ENCODE measurements at regions not wholly inside any gene's neighbourhood (a gene's known extent, or its start where the extent isn't known, plus 50 kb on each side); places are given as distances from the start of the nearest gene placed in this dataset.

GRCh38 chr18:7288544-7288943, 57.7 kb downstream of the LRRC30 start:
- DNase-seq (ENCODE audit: extremely low spot score), result no peak
- H3K36me3 ChIP-seq (ENCODE audit: insufficient read depth), result no peaks in the 10 kb centered on the region
- no peak overlapping the region for H3K27ac ChIP-seq (ENCODE audit: low read depth)
- no peaks in the 10 kb centered on the region for H3K4me1 ChIP-seq (ENCODE audit: insufficient read depth)
- WGBS, result 84% methylated on average over 6 of the region's 6 CpGs
- H3K4me3 ChIP-seq (ENCODE audit: low read depth, low read length), result no peak overlapping the region

GRCh38 chr18:7290077-7290476, 59.2 kb downstream of the LRRC30 start:
- 71% methylated on average over 3 of the region's 3 CpGs for WGBS
- no peaks in the 10 kb centered on the region for H3K36me3 ChIP-seq (ENCODE audit: insufficient read depth)
- no peaks in the 10 kb centered on the region for H3K4me1 ChIP-seq (ENCODE audit: insufficient read depth)
- DNase-seq (ENCODE audit: extremely low spot score), result no peak
- H3K4me3 ChIP-seq (ENCODE audit: low read depth, low read length), result no peak overlapping the region
- H3K27ac ChIP-seq (ENCODE audit: low read depth), result no peak overlapping the region

- WGBS, result 67% methylated on average over 3 of the region's 3 CpGs
- Histone ChIP-seq H3K4me3 (ENCODE audit: low read depth, low read length) (no peak overlapping the region), H3K36me3 (ENCODE audit: insufficient read depth) (no peaks in the 10 kb centered on the region), H3K27ac (ENCODE audit: low read depth) (no peak overlapping the region), H3K4me1 (ENCODE audit: insufficient read depth) (no peaks in the 10 kb centered on the region)
- no peak for DNase-seq (ENCODE audit: extremely low spot score)
Observed at GRCh38 chr18:7291046-7291445, 60.2 kb downstream of the LRRC30 start.

GRCh38 chr18:7298149-7298548, 67.3 kb downstream of the LRRC30 start:
- Histone ChIP-seq H3K27ac (ENCODE audit: low read depth) (no peak overlapping the region), H3K4me1 (ENCODE audit: insufficient read depth) (no peaks in the 10 kb centered on the region), H3K36me3 (ENCODE audit: insufficient read depth) (no peaks in the 10 kb centered on the region), H3K4me3 (ENCODE audit: low read depth, low read length) (no peak overlapping the region)
- no peak for DNase-seq (ENCODE audit: extremely low spot score)

DNA sequence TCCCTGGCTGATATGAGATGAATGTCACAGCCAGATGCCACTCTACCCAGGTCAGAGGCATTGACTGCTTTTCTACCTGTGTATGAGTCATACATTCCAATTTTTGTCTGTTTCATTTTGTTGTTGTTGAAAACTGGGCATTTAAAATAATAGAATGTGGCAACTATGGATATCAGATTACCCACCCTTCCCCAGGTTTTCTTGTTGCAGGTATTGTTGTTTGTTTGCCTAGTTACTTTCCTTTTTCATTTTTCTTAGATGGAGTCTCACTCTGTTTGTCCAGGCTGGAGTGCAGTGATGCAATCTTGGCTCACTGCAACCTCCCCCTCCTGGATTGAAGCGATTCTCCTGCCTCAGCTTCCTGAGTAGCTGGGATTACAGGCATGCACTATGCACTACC, 70.2 kb downstream of the LRRC30 start:
- WGBS, result 91% methylated on average over 1 of the region's 1 CpG
- Histone ChIP-seq H3K36me3 (ENCODE audit: insufficient read depth) (no peaks in the 10 kb centered on the region), H3K4me3 (ENCODE audit: low read depth, low read length) (no peak overlapping the region), H3K27ac (ENCODE audit: low read depth) (no peak overlapping the region), H3K4me1 (ENCODE audit: insufficient read depth) (no peaks in the 10 kb centered on the region)
- DNase-seq (ENCODE audit: extremely low spot score), result no peak

DNA sequence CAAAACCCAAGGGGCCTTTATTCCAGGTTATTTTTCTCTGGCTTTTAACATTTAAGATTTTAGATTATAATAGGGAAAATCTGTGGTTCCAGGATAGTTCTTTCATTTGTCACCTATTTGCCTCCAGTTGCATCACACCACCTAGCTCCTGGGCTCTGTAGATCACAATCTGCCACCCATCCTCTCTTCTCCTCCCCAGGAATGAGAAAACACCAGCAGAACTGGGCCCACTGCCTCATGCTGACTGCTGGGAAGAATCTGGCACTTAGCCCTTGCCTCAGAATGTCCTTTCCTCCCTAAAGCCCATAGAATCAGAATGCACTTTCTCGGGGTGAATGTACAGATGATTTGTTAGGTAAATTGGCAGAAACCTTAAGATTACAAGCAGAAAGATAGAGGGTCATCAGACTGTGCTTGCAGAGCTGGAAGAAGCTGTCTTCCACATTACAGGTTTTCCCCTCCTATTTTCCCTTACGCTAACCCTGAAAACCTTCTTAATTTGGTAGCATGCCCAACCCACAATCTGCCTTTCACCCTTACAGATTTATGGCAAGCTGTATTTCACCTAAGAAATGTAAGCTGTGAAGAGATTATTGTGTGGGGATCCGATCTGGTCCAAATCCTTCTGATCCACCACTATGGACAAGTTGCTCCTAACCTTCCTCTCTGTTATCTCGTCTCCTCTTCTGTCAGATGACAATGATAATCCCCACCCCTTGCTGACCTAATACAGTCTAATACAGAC, 72.6 kb downstream of the LRRC30 start:
- H3K27ac ChIP-seq (ENCODE audit: low read depth), result no peak overlapping the region
- H3K36me3 ChIP-seq (ENCODE audit: insufficient read depth), result no peaks in the 10 kb centered on the region
- no peak overlapping the region for H3K4me3 ChIP-seq (ENCODE audit: low read depth, low read length)
- H3K4me1 ChIP-seq (ENCODE audit: insufficient read depth), result no peaks in the 10 kb centered on the region
- no peak for DNase-seq (ENCODE audit: extremely low spot score)
- 35% methylated on average over 4 of the region's 4 CpGs for WGBS

DNA sequence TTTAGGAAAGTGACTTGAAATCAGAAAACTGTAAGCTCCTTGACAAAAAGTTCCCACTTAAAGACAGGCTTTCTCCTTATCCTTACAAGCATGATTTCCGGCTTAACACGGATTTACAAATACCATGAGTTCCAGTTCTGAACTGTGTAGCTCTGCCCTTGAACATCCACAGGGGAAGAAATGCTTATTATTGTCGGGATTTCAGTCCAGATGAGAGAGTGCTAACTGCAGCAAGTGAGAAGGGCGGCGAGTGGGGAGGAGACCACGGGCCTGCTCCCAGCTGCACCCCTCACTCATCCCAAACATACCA, 73.1 kb downstream of the LRRC30 start:
- 42% methylated on average over 6 of the region's 6 CpGs for WGBS
- Histone ChIP-seq H3K4me3 (ENCODE audit: low read depth, low read length) (no peak overlapping the region), H3K36me3 (ENCODE audit: insufficient read depth) (no peaks in the 10 kb centered on the region), H3K27ac (ENCODE audit: low read depth) (no peak overlapping the region), H3K4me1 (ENCODE audit: insufficient read depth) (no peaks in the 10 kb centered on the region)
- DNase-seq (ENCODE audit: extremely low spot score), result no peak

DNA sequence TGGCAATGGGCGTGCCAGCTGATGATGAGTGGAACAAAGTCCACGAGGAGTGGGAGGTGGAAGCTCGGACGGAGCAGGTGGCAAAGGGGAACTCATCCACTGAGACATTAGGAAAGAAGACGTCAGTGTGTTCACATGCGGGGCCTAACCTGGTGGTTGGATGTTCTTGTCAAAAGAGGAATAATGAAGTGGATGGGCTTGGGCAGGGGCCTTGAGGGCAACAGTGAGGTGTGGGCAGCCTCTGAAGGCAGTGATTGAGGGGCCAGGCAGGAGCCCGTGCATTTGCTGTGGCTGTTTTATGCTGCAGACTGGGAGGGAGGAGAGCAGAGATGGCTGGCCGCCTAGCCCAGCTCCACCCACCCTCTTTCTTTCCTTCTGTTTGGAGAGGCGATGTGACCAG, 74.5 kb downstream of the LRRC30 start:
- no peak for DNase-seq (ENCODE audit: extremely low spot score)
- 85% methylated on average over 9 of the region's 9 CpGs for WGBS
- no peak overlapping the region for H3K27ac ChIP-seq (ENCODE audit: low read depth)
- H3K4me3 ChIP-seq (ENCODE audit: low read depth, low read length), result no peak overlapping the region
- H3K4me1 ChIP-seq (ENCODE audit: insufficient read depth), result no peaks in the 10 kb centered on the region
- no peaks in the 10 kb centered on the region for H3K36me3 ChIP-seq (ENCODE audit: insufficient read depth)

GRCh38 chr18:7307030-7307429, 76.1 kb downstream of the LRRC30 start:
- no peak for DNase-seq (ENCODE audit: extremely low spot score)
- WGBS, result 41% methylated on average over 6 of the region's 6 CpGs
- H3K27ac ChIP-seq (ENCODE audit: low read depth), result no peak overlapping the region

DNA sequence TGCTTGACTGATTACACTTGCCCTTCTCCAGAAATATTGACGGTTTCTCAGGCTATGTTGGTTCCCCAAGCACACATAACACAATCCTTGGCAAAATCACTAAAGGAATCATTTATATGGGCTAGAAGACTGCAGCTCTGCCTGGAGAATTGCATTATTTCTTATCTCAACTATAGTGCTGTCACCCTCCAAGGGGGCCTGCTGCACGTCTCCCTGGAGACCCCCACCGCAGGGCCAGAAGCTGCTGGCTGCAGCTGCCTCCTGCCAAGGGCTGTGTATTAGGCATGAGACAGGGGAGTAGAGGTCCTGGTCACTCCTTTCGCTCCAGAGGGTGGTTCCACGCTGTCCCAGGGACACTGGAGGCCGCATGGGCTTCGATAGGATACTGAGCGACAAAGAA, 76.6 kb downstream of the LRRC30 start:
- Histone ChIP-seq H3K36me3 (ENCODE audit: insufficient read depth) (no peaks in the 10 kb centered on the region), H3K27ac (ENCODE audit: low read depth) (no peak overlapping the region), H3K4me1 (ENCODE audit: insufficient read depth) (no peaks in the 10 kb centered on the region), H3K4me3 (ENCODE audit: low read depth, low read length) (no peak overlapping the region)
- 66% methylated on average over 8 of the region's 8 CpGs for WGBS
- no peak for DNase-seq (ENCODE audit: extremely low spot score)

More at GRCh38 chr18:7307030-7307429, 76.1 kb downstream of the LRRC30 start:
- Histone ChIP-seq H3K4me1 (ENCODE audit: insufficient read depth) (no peaks in the 10 kb centered on the region), H3K4me3 (ENCODE audit: low read depth, low read length) (no peak overlapping the region), H3K36me3 (ENCODE audit: insufficient read depth) (no peaks in the 10 kb centered on the region)

DNA sequence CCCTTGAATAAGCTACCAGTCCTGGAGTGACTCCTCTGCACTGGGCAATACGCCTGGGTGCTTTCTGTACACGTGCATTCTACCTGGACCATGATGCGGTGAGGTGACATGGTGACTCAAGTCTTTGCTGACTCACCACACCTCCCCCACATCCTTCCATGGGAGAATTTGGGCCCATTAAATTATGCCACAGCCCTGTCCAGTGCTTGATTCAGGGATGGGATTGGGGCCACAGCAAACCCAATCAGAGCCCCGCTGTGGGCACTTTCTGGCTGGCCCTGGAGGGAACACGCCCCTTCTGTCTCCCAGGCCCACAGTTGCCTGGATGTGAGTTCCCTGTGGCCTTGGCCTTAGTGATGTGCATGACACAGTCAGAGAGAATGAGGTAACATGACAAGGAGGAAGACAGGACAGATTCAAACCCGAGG, 86.9 kb downstream of the LRRC30 start:
- Histone ChIP-seq H3K4me1 (ENCODE audit: insufficient read depth) (no peaks in the 10 kb centered on the region), H3K4me3 (ENCODE audit: low read depth, low read length) (no peak overlapping the region), H3K27ac (ENCODE audit: low read depth) (no peak overlapping the region), H3K36me3 (ENCODE audit: insufficient read depth) (no peaks in the 10 kb centered on the region)
- WGBS, result 93% methylated on average over 6 of the region's 6 CpGs
- no peak for DNase-seq (ENCODE audit: extremely low spot score)

GRCh38 chr18:7319161-7319560, 88.3 kb downstream of the LRRC30 start:
- WGBS, result 67% methylated on average over 10 of the region's 10 CpGs
- Histone ChIP-seq H3K36me3 (ENCODE audit: insufficient read depth) (no peaks in the 10 kb centered on the region), H3K4me3 (ENCODE audit: low read depth, low read length) (no peak overlapping the region), H3K27ac (ENCODE audit: low read depth) (no peak overlapping the region), H3K4me1 (ENCODE audit: insufficient read depth) (no peaks in the 10 kb centered on the region)
- no peak for DNase-seq (ENCODE audit: extremely low spot score)

DNA sequence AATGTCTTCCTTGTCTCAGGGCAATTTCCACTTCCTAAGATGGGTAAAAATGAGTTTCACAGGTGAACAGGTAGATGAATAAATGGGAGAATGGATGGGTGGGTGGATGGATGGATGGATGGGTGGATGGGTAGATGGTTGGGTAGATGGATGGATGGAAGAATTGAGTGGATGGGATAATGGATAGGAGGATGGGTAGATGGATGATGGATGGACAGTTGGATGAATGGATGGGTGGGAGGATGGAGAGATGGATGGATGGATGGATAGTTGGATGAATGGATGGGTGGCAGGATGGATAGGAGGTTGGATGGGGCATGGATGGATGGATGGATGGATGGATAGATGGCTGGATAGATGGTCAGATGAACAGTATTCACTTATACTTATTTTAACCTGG, 90.9 kb downstream of the LRRC30 start:
- Histone ChIP-seq H3K36me3 (ENCODE audit: insufficient read depth) (no peaks in the 10 kb centered on the region), H3K27ac (ENCODE audit: low read depth) (no peak overlapping the region), H3K4me3 (ENCODE audit: low read depth, low read length) (no peak overlapping the region), H3K4me1 (ENCODE audit: insufficient read depth) (no peaks in the 10 kb centered on the region)
- DNase-seq (ENCODE audit: extremely low spot score), result no peak

DNA sequence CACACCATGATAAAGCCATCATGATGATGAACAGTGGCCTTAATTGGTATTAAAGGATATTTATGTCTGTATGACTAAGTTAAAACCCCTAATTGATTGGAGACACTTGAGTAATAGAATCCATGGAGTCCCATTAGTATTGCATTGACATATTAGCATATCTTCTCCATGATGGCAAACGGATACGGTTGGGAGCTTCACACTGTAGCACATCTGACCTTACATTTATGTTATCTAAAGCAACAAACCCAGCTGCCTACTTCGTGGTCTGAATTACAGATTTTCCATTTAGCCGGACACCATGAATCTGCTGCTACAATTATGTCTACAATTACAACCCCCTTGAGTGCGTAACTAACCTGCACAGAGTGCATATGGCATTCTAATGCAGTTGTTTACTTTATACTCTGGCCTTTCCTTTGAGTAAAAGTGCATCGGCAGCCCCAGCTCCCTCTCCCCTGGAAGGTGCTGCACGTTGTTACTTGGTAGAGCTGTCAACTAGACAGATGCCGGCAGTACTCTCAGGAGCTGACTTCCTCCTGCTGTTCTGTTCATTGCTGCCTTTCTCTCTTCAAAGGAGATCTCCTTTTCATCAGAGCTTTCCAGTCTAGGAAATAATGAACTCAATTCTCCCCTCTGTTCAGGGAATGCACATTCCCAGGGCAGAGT, 92.1 kb downstream of the LRRC30 start:
- Histone ChIP-seq H3K27ac (ENCODE audit: low read depth) (no peak overlapping the region), H3K4me3 (ENCODE audit: low read depth, low read length) (no peak overlapping the region), H3K36me3 (ENCODE audit: insufficient read depth) (no peaks in the 10 kb centered on the region), H3K4me1 (ENCODE audit: insufficient read depth) (no peaks in the 10 kb centered on the region)
- 37% methylated on average over 8 of the region's 8 CpGs for WGBS
- no peak for DNase-seq (ENCODE audit: extremely low spot score)

- Histone ChIP-seq H3K36me3 (ENCODE audit: insufficient read depth) (no peaks in the 10 kb centered on the region), H3K4me1 (ENCODE audit: insufficient read depth) (no peaks in the 10 kb centered on the region), H3K4me3 (ENCODE audit: low read depth, low read length) (no peak overlapping the region), H3K27ac (ENCODE audit: low read depth) (no peak overlapping the region)
- 79% methylated on average over 5 of the region's 5 CpGs for WGBS
- no peak for DNase-seq (ENCODE audit: extremely low spot score)
Observed at GRCh38 chr18:7325126-7325430, 94.2 kb downstream of the LRRC30 start.

Data from urinary bladder (tissue), 3 donors.